ENCODE measurements at regions not wholly inside any gene's neighbourhood (a gene's known extent, or its start where the extent isn't known, plus 50 kb on each side); places are given as distances from the start of the nearest gene placed in this dataset.
A peak's percentile ranks its signal among the peaks of the same experiment; 100 is the strongest.

DNA sequence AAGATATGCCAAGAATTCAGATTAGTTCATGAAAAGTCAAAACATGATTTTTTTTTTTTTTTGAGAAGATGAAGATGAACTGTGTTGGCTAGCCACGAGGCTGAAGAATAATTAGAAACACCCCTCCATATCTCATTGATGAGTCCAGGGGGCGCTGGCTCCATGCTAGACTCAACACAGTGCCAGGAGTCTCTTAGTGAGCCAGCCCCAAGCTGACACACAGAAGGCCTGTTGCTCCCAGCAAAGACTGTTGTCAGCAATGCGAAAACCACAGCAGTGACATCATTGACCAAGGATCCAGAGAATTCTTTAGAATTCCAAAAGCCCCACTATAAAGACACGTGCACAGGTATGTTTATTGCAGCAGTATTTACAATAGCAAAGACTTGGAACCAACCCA, 185.2 kb downstream of the ANXA2 start:
- DNase-seq (ENCODE audit: low read depth in 3 of 3), result no peak

DNA sequence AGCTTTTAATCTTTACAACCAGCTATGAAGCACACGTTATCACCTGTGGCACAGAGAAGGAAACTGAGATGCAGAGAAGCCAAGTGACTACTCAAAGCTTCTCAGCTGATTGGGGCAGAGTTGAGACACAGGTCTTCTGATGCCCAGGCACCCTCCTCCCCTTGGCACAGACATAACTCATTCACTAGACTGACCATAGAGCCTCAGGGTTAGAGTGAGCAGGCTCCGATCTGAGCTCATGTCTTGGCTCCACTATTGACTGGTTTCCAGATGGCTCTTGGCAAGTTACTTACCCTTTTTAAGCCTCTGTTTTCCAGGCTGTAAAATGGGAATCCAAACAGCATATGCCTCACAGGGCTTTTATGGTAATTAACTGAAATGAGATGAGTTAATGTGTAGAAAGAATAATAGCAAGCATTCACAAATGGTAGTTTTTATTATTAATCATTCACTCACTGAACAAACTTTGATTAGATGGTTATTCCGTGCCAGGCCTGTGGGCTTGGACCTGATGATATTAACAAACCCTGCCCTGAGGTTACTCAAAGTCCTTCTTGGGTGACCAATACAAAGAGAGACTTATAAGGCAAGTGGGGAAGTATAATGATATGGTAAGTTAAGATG, 184.3 kb downstream of the ANXA2 start:
- no peak for DNase-seq (ENCODE audit: low read depth in 3 of 3)

DNA sequence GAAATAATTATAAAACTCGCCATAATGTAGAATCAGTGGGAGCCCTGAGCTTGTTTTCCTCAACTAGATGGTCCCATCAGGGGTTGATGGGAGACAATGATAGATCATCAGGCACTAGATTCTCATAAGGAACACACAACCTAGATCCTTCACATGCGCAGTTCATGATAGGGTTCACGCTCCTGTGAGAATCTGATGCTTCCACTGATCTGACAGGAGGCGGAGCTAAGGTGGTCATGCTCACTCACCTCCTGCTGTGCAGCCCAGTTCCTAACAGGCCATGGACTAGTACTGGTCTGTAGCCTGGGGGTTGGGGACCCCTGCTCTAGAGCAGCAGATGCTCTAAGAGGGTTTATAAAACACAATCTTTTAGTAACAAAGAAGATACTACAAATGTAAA, 183.6 kb downstream of the ANXA2 start:
- no peak for DNase-seq (ENCODE audit: low read depth in 3 of 3)

GRCh38 chr15:60215225-60215963, 182.4 kb downstream of the ANXA2 start:
- DNase-seq (ENCODE audit: low read depth in 3 of 3), result no peak

DNA sequence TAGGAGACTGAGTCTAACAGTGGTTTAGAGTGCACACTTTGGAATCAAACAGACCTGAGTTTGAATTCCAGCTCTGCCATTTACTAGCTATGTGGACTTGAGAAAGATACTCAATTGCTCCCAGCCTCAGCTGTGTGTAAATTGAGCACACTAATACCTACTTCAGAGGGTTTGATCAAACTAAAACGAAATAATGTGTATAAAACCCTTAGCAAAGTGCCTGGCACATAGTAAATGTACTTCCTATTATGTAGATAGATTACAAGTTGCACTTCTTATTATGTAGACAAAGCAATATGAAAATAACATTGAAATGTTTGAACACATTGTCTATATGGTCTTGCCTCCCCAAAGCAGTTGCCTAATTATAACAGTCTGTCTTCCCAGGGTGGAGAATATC, 180.6 kb downstream of the ANXA2 start:
- no peak for DNase-seq (ENCODE audit: low read depth in 3 of 3)

DNA sequence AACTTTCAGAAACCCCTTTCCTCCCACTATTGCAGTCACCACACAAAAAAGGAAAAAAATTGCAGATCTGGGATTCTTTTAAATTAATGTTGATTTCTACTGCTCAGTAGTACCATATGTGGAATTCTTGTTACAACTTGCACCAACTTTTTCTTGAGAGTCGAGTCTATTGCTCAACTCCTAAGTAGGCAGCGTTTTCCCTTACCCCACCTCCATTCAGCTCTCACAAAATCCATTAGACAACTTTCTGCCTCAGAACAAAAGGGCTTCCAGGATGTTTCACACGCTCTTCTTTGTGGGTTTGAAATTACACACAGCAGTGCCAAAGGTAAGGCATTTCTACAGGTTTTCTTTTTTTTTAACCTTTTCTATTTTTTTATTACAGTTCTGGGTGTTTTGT, 179.5 kb downstream of the ANXA2 start:
- no peak for DNase-seq (ENCODE audit: low read depth in 3 of 3)

DNA sequence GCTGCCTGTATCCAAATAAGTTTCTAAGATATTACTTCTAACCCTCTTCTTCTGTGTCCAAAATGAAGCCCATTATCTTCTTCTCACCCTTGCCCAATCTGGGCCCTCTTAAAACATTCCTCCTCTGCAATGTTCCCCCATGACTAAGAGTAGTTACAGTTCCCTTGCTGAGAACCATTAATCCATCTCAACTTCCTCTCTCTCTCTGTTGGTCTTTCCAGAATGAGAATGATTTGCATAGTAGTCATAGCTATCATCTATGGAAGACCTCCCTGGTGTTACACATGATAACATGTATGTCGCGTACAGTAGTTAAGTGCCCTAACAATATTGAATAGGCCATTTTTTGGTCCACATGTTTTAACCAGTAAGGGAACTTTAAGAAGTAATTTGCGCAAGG, 177.9 kb downstream of the ANXA2 start:
- DNase-seq (ENCODE audit: low read depth in 3 of 3), result no peak

GRCh38 chr15:60221356-60221755, 176.4 kb downstream of the ANXA2 start:
- DNase-seq (ENCODE audit: low read depth in 3 of 3), result no peak

DNA sequence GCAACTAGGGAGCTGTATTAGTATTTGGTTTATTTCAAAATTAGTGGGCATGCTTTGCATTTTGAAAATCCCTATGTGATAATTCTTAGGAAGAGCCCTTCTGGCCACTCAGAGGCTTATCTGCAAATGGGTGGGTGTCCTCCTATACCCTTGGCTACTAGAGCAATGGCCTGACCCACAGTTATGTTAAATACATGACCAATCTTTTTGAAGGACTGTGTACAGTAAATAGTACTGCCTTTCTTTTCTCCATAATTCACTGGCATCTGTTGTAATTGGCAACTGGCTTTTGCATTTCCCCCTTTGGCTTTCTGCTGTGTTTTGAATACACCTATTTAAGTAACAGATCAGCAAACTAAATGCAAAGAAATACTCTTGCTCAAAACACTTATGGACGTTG, 175.4 kb downstream of the ANXA2 start:
- no peak for DNase-seq (ENCODE audit: low read depth in 3 of 3)

GRCh38 chr15:60223176-60223575, 174.6 kb downstream of the ANXA2 start:
- DNase-seq (ENCODE audit: low read depth in 3 of 3), result no peak

DNA sequence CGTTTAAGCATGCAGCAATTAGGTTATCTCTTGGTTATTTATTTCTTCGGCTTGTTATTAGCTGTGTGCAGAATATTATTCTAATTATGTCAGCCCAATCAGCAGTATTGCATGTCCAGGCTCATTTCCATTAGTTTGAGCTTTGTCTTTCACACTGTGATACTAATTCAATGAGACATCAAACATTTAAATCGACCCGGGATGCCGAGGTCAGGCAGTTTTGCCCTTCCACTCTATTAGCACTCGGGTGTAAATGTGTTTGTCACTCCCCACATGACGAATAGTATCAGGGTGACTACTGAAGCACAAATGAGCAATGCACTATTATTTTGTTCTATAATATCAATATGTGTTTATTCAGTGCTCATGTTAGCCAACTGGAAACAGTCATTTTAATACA, 170.9 kb downstream of the ANXA2 start:
- DNase-seq (ENCODE audit: low read depth in 3 of 3), result no peak

DNA sequence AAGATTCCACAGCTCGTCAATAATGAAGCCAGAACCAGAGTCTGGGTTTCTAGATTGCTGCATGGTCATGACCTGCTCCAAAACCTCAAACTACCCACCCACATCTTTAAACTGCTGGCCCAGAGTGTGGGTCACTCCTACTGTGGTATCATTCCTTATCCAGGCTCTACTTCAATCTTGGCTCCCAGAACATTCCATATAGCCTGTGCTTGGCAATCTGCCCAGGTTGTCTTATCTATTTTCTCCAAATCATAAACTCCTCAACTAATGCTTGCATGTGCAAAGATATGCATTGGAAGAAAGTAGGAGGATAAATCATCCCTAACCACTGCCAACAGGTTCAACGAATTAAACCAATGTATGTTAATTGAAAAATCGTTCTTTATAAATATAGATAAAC, 169.7 kb downstream of the ANXA2 start:
- DNase-seq (ENCODE audit: low read depth in 3 of 3), result no peak

DNA sequence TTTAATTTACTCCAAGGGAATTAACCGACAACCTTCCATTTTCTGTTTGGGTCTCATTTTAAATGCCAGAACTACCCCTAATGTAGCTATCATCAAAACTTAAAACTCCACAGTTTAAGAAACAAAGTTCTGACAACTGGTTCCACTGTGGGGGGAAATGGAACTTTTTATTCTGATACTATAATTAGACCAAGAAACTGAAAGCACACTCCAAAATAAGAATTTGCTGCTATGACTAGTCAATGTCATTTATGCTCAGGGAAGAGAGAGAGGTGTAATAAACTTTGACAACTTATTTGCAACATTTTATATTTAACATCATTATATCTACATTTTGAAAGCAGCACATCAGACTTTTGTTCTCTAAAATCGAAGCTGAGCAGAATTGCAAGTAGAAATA, 169.2 kb downstream of the ANXA2 start:
- no peak for DNase-seq (ENCODE audit: low read depth in 3 of 3)

DNA sequence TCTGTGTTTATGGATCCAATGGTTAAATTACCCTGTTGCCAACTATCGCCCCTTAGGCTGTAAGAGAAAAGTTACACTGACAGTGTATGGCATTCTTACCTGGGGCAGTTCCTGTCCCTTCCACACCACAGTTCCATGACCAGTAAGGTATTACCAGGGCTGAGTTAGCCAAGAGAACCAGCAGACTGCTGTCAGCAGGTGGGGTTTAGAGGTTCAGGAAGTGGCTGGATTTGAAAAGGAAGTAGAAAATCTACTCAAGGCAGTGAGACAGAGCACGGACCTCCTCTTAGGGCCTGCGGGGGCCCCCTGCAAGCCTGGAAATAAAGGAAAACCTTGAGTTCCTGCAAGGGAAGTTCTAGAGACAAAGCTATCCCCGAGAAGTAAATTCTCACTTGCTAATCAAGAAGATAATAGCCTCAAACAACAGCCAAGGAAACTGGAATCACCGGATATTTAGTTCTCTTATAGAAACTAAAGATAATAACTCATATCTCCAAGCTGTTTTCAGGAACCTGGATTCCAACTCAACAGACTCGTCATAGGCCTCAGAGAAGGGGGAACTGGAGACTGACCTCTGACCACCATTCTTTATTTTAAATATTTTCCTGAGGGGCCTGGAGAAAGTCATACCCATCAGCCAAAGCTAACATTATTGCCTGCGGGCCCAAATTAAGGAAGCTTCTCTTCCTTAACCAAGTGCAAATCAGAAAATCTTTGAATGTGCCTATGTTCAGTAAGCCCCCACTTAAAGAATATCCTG, 161.7 kb downstream of the ANXA2 start:
- no peak for DNase-seq (ENCODE audit: low read depth in 3 of 3)

DNA sequence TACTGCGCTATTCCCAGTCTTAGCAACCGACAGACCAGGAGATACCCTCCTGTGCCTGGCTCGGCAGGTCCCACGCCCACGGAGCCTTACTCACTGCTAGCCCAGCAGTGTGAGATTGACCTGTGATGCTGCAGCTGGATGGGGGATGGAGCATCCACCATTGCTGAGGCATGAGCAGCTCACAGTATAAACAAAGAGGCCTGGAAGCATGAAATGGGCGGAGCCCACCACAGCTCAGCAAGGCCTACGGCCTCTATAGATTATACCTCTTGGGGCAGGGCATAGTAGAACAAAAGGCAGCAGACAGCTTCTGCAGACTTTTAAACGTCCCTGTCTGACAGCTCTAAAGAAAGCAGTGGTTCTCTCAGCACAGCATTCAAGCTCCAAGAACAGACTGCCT, 160.3 kb downstream of the ANXA2 start:
- no peak for DNase-seq (ENCODE audit: low read depth in 3 of 3)

DNA sequence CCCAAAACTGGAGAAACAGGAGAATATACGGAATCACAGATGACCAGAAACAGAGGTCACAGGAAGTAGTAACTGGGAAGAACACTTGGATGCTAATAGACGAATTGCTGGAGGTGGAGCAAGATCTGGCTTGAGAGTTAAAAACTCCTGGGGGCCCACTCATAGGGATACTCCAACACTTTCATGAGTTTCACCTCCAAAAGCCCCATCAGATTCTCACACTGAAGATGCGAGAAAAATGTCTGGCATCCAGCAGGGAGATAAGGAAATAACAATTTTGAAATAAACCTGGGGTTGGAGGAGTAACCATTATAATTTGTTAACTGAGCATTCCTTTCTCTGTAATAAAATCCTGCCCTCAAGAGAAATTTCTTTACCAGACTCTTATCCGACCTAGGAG, 154.0 kb downstream of the ANXA2 start:
- DNase-seq (ENCODE audit: low read depth in 3 of 3), result no peak

DNA sequence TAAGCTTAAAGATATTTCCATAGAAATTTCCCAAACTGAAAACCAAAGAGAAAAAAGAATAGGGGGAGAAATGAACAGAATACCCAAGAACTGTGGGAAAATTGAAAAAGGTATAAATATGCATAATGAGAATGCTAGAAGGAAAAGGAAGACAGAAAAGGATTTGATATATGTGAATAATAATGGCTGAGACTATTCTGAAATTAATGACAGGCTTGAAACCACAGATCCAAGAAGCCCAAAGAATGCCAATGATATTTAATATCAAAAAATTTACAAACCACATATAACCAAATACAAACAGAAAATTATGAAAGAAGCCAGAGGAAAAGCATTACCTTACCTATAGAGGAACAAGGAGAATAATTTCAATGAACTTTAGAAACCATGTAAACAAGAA, 153.0 kb downstream of the ANXA2 start:
- DNase-seq (ENCODE audit: low read depth in 3 of 3), result no peak

- DNase-seq (ENCODE audit: low read depth in 3 of 3), result no peak
Measured at GRCh38 chr15:60250316-60250715, 147.5 kb downstream of the ANXA2 start.

GRCh38 chr15:60251300-60252070, 146.3 kb downstream of the ANXA2 start:
- DNase-seq (ENCODE audit: low read depth in 3 of 3), result no peak

- no peak for DNase-seq (ENCODE audit: low read depth in 3 of 3)
Measured at GRCh38 chr15:60254416-60254815, 143.4 kb downstream of the ANXA2 start.

DNA sequence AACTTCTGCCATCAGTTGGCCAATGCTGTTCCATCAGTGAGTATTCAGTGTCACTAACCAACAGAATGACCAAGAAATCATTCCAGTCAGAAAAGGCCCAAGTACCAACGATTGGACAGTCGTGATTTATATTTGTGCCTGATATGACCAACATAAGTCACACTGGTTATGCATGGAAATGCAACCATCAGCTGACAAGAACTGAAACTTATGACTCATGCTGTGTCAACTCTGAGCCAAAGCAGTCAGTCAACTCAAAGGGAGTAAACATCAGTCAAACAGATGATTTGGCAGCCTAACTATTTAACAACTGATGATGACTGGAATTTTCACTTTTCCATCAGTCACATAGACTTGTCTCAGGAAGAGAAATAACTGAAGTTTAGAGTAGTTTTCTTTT, 142.4 kb downstream of the ANXA2 start:
- DNase-seq (ENCODE audit: low read depth in 3 of 3), result peak in 2 of 3 donors; percentile 4 to 8

GRCh38 chr15:60257591-60258159, 140.1 kb downstream of the ANXA2 start:
- no peak for DNase-seq (ENCODE audit: low read depth in 3 of 3)
